GM12872 (cell line): ENCODE measurements at regions not wholly inside any gene's neighbourhood (a gene's known extent, or its start where the extent isn't known, plus 50 kb on each side); places are given as distances from the start of the nearest gene placed in this dataset.

Experiments
- CTCF ChIP-seq: IDR thresholded peaks from 3 replicates; pipeline ENCODE4 v1.5.1; 2011; ENCODE audit warnings: low read depth, mild to moderate bottlenecking, low read length, moderate library complexity; ENCODE audit not compliant: insufficient read depth

GRCh38 chr7:149565096-149565382 lies 67.4 kb upstream of the ZNF746 start:
- no peak for TF ChIP-seq CTCF

- TF ChIP-seq CTCF: no peak
Measured at GRCh38 chr7:149564340-149565095, 66.9 kb upstream of the ZNF746 start.

- no peak for TF ChIP-seq CTCF
Measured at GRCh38 chr7:149562602-149563001, 65.0 kb upstream of the ZNF746 start.

GRCh38 chr7:149561072-149561471 lies 63.5 kb upstream of the ZNF746 start:
- no peak for TF ChIP-seq CTCF

GRCh38 chr7:149559711-149560110 lies 62.1 kb upstream of the ZNF746 start:
- TF ChIP-seq CTCF: no peak

- no peak for TF ChIP-seq CTCF
Measured at GRCh38 chr7:149558149-149558861, 60.7 kb upstream of the ZNF746 start.

- no peak for TF ChIP-seq CTCF
Measured at GRCh38 chr7:149552799-149553198, 55.2 kb upstream of the ZNF746 start.
